ENCODE measurements at regions not wholly inside any gene's neighbourhood (a gene's known extent, or its start where the extent isn't known, plus 50 kb on each side); places are given as distances from the start of the nearest gene placed in this dataset.
A peak's percentile ranks its signal among the peaks of the same experiment; 100 is the strongest.

DNA sequence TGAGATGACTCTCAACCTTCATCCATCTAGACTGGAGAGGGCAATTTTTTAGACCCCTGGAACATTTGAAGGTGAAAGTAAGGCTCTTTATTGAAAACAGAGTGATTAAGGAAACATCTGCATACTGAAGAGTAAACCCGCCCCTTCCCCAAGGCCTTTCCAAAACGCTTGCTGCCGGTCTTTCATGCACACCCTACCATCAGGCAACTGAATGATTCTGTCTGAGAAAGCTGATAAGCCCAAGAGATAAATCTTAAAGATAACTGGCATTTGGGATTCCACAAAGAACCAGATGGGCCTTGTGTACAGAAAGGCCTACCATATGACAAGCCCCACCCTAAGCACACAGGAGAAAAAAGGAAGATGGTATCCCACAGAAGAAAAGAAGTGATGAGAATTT lies 54.4 kb upstream of the PIK3R1 start:
- DNase-seq = no peak

DNA sequence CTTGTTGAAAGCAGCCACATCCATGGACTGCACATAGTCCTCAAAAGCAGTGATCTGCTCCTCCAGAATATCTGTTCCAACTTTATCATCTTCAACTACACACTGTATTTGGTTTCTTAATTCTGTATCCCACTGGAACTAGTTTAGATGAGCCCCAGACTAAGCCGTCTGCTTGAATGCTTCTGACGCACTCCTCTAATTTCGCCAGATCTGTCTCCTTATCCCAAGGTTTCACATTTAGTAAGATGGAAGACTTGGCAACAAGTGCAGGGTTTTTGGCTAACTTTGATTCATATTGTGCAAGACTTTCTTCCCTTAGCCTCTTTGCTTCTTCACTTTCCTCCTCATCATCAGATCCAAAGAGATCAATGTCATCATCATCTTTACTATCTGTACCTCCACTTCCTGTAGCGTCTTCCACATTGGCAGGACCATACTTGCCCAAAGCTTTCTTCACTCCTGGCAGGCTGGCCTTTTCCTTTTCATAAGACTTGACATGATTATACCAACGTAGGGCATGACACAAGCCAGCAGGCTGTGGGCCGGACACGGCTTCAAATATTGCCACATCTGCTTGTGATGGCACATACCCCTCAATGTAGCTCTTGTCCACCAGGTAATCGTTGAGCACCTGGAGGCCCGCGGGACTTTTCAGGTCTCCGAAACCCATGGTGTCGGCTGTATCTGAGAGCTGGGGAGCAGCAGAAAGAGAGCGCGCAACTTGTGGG lies 56.2 kb upstream of the PIK3R1 start:
- DNase-seq = no peak

DNA sequence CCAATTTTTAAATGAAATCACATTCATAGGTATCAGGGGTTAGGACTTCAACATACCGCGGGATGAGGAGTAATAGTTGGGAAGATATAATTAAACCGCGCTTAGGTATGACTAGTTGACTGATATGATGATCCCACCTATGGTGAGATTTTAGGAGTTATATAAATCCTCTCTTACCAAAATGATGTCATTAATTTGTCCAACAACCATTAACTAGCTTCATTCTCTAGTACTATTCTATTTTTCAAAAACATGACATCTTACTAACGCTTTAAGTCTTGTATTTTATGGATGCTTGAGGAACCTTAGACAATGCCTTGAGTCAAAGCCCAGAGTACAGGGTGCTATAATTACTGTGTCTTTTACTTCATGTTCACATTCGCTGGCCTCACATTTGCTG lies 59.6 kb upstream of the PIK3R1 start:
- no peak for DNase-seq

DNA sequence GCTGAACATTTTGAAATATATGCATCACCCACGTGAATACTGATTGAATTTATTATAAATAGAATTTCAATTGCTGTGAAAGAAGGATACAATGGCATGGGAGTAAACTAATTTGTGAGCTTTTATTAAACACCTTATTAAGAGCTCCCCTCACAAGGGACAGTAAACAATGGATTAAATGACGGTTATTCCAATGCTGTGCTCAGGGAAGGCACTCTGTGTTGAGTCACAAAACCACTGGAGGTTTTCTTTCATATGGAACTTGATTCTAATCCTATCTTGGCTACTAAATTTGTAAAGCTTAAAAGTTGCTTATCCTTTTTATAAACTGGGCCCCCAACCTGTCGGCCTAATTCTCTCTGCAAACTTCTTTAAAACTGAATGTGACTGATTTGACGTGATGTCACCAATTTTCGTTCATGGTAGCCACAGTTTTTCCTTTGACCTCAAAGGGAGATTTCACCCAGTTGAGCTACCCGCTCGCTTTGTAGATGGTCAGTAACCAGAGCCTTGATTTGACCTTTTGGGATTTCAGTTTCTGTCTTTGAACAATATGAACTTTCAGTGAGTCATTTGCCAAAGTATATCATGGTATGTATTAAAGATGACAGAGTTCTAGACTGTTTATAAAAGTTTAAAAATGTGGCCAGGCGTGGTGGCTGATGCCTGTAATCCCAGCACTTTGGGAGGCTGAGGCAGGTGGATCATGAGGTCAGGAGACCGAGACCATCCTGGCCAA lies 61.3 kb upstream of the PIK3R1 start:
- DNase-seq = peak in 1 of 3 experiments; percentile 9

DNA sequence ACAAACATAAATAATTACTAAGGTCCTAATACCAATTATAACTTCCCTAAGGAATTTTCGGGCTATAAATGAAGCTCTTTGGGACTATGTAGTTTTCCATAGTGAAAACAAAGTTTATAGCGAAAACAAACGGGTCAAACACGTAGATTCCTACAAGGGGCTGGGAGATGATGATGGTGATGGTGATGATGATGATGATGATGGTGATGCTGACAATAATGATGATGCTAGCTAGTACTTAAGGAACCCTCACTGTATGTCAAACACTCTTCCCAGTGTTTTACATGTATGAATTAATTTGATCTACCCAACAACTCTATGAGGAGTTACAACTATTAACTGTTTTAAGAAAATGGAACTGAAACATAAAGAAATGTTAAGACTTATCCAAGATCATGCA lies 63.7 kb upstream of the PIK3R1 start:
- DNase-seq = no peak

DNA sequence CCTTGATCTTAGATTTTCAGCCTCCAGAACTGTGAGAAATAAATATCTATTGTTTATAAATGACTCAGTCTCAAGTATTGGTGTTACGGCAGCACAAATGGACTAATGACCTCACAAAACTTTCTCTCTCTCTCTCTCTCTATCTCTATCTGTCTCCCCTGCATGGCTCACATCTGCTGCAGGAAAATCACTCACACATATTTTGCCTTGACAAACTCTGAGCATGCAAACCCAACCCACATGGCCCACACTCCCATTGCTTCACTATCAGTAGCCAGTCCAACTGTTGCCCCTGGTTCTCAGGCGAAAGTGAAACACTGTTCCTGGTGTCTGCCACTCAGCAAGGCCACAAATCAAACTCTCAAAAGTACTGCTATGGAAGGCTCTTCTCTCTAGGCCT lies 66.4 kb upstream of the PIK3R1 start:
- DNase-seq = no peak

DNA sequence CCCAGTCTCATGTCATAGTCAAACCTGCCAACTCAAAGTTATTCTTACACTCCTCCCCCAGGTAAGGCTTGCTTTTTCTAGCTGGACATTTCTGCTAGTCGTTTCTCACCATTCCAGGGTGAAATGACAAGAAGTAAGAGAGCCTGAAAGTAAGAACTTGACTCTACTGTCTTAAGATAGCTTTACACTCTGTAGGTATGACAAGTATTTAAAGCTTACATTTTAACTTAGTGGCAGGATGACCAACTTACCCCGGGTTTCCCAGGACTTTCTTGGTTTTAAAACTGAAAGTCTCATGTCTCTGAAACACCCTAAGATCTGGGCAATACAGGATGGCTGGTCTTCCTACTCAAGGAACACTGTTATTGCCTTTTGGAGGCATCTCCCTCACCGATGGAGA lies 67.5 kb upstream of the PIK3R1 start:
- DNase-seq = no peak

DNA sequence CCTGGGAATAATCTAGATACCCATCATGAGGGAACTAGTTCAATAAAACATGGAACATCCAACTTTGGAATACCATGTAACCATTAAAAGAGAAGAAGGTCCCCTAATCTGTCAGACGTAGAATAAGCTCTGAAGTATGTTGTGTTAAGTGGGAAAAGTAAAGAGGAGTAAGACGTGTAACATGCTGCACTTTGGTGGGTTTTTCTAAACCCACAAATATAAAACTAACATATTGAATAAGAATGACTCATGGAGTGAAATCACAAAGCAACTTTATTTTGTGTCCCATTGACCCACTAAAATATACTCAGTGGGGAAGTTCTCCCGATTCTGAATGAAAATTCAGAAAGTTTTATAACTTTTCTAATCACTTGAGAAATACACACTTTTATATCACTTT lies 67.9 kb upstream of the PIK3R1 start:
- no peak for DNase-seq

DNA sequence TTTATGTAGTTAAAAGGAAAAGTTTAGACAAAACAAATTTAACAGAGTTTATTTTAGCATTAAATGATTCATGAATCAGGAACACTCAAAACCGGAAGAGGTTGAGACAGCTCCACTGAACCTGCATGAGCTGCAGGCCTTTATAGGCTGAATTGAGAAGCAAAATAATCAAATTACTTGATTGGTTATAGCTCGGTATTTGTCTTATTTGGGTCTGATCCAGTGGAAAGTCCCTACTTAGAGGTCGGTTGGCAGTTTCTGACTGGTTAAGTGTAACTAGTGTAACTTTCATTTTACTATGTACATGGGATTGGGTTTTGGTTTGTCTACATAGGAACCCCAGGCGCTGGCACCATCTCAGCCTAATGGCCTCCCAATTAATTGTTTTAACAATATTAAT lies 74.1 kb upstream of the PIK3R1 start:
- no peak for DNase-seq

DNA sequence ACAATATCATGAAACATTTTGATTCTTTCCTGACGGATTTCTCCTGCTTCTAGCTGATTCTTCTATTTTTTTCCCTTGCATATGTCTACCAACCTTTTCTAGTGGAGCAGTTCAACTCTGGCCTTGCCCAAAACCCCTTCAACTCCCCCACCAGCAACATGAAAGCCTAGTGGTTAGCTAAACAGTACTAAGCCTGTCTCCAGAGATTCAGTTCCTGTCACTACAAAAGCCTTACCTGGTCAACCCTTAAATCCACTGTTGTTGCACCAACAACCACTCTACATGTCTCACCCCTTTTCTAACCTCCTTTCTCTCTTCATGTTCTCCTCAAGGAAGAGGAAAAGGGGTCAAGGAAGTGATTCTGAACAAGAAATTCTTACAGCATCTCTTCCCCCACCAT lies 74.8 kb upstream of the PIK3R1 start:
- DNase-seq = no peak

DNA sequence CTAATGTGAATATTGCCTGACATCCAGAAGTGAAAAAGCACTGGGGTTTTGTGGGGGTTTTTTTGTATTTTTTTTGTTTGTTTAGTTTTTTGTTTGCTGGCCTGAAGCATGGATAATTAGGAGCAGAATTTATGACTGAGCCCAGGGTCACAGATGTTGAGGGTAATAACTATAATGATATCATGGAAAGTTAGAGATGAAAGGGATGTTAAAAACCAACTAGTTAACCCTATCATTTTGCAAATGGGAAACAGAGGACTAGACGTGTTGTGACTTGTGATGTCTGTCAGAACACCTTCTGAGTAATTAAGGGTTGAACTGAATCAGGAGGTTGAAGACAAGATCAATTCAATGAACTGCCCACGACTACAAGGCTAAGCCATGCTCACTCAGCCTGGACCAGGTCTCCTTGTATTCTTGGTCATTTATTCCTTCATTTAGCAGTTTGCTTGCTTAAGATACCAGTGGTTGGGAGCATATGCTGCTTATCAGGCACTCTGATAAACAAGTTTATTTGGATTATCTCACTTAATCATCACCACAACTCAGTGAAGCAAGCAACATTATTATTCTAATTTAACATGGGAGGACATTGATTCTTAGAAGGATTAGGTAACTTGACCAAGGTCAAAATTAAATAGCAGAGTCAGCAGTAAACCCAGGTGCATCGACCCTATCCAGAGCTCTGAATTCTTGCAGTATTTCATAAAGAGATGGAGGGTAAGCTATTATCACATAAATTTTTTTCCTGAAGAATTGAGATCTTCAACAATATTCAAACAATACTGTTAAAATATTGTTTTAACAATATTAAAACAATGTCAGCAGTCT lies 75.7 kb upstream of the PIK3R1 start:
- DNase-seq = peak in 2 of 3 experiments; percentile 71 to 93

DNA sequence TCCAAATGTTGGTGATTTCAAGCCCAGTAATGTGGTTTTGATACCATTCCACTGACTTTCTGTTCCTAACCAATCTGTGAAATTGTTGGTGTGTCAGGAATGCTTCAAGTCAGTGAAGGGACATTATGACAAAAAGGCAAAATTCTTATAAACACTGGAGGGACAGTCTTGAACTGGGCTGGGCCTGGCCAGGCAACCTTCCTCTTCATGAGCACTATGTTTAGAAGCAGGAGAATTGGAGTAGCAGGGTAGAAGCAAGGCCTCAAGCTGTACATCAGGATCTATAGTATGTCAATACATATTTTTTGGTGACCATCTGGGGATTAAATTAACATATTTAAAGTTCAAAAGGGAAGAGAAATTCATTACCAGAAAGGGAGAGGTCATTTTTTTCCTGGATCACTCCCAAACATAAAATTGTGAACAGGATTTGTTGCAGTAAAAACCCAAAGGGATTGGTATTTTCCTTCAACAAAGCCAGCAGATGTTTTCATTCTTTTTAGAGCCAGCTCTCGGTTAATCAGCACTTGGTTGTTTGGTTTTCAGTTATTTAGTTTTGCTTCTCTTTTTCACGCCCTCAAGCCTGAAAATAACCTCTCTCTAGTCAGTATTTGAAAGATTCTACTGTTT lies 77.9 kb upstream of the PIK3R1 start:
- no peak for DNase-seq

DNA sequence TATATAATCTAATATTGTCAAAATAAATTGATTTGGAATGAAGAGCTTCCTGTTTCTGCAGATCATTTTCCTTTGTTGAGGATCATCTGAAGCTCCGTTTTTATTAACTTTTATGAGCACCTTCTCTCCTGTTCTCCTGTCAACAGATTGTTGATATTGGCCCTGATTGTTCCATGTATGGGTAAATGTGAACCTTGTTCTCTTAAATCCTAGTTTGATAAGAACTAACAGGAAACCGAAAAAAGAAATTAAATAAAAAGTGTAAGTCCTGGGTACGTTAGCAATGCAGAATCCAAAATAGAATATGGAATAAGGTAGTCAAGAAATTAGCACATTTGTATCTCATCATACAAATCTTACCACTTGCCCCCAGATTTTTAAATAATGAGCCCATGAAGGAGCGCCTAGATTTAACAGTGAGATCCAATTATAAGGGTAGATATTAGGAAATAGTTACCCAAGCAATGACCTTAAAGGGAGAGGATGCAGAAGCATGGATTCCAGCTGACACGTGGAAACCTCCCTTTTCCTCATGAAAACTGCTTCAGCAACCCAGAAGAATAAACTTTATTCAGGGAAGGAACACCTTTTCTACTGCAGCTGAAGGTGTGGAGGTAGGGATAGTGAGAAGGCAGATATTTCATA lies 80.8 kb upstream of the PIK3R1 start:
- DNase-seq = no peak

DNA sequence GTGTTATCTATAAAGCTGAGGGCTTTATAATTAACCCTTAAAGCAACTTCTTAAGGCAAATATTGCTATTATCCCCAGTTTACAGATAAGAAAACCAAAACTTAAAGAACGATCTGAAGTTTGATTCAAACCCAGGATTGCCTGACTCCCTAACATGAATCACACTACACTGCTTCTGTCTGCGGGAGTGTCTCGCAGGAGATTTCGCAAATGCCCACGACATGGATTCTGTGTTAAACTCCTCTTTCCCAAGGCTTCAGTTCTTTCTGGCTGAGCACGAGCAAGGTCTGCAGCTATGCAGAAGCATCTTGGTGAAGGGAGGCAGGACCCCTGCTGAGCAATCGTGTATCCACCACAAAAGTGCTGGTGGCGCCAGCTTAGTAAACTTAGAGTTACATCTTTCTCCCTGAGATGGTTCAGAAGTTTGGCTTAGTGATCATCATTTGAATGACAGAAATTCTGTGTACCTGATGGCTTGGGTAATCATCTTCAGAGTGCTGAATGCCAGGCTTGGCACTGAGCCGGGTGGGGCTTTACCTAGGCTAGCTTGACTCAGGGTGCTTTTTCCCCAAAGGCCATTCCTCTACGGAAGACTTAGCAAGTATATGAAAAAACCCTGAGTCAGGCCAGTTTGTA lies 81.4 kb upstream of the PIK3R1 start:
- no peak for DNase-seq

DNA sequence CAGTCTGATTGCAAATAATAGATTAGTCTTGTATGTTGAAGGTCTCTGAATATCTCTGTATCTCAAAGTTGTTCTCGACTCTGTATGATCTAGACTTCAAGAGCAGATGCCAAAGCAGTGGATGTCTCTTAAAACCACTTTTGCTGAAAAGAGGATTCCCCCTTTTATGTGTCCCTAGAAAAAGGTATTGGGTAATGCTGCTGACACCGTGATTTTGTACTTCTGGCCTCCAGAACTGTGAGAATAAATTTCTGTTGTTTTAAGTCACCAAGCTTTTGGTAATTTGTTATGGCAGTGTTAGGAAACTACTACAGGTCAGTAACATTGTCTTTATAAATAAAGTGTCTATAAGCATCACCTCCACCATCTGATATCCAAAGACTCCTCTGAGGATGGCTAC lies 85.3 kb upstream of the PIK3R1 start:
- DNase-seq = no peak

DNA sequence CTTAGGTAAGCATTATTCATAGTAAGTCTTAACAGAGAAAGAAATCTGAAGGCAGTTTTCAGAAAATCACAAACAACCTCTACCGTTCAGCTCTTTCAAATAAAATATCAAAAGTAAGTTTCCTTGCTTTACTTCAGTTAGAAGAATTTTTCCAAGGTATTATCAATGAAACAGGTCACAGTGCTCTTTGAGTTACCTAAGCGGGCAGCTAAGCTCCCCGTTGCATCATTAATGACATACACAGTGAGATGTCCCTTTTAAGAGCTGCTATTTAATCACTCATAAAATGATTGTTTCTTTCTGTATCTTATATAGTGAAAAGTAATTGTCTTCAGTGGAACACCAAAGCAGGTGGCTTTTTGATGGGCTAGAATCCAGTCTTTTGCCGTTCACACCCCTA lies 86.2 kb upstream of the PIK3R1 start:
- peak in 1 of 3 experiments; percentile 50 for DNase-seq

DNA sequence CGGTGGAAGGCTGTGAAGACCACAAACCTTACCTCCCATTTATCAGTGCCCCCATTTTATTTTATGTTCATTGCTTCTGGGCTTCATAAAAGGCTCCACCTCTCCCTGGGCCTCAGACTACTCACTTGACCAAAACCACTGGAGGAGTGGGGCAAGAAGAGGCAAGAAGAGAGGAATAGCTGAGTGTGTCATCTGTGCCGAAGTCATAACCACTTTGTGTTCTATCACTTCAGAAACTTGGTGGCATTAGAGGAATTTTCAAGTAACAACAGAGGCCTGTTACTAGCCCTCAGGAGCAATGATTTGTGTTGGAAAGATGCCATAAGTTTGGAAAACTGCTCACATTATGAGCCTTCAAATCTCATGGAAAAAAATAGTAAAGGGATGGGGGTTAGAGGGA lies 88.7 kb upstream of the PIK3R1 start:
- DNase-seq = no peak

DNA sequence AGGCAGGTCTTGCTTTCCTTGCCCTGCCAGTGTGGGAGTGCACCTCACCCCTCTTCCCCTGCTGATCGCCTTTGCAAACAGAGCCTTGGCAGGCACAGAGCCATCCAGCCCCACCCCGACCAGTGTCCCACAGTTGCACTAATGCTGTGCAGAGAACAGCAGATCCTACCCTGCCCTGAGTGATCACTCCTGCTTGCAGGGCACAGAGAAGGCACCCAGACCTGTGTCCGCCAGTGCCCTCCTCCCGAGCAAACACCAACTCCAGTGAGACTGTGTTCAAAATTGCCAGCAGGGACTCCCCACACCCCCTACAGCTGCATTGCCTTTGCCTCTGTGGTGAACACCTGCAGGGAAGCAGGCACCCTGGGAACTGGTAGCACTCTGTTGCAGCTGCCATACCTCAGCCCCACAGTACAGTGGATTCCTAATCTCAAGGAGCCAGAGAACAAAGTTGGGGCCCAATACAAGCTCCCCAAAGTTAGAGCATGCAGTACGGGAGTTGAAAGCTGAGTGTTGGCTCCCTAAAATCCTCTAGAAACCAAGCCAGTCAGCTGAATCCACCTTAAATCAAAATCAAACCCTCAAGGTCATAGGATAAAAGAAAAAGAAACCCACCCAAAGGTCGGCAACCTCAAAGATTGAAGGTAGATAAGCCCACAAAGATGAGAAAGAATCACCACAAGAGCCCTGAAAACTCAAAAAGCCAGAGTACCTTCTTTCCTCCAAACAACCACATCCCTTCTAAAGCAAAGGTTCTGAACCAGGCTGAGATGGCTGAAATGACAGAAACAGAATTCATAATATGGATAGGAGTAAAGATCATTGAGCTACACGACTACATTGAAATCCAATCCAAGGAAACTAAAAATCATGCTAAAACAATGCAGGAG lies 92.9 kb upstream of the PIK3R1 start:
- DNase-seq = peak in 2 of 3 experiments; percentile 22 to 54

DNA sequence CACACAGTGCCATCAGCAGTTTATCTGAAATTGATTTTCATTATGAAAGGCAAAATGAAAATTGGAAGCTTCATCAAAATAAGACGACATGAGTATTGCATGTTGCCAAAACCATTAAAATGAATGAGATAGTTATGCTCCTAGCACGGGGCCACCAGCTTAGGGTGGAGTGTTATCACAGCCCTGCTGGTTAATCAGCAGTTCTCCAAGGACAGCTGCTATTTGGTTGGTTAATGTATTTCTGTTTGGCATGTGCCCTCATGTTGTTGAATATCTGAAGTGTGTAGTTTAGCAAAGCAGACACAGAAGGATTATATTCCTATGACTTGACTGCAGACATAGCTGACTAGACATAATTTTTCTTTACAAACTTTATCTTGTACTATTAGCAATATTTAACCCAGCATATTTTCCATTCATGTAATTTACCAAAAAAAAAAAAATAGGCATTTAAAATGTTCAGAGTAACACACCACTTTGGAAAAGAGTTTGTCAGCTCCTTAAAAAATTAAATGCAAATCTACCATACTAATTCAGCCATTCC lies 98.6 kb upstream of the PIK3R1 start:
- DNase-seq = peak in 1 of 3 experiments; percentile 12

DNA sequence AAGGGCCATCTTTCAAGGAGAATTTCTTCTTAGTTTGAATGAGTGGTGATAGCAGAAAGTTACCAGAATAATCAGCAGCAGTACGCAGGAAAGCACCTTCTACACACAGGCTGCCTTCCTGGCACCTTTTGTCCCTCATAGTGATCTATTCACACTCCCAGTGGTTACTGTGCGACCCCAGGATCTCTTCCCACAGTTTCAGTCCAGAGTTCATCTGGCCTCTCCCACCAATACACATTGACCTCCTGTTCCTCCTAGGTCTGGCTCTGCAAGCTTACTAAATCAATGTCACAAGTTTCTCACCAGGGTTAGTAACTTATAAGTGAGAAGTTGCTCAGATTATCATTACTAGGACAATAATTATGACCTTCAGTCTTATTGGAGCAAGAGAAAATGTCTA lies 99.1 kb upstream of the PIK3R1 start:
- no peak for DNase-seq

DNA sequence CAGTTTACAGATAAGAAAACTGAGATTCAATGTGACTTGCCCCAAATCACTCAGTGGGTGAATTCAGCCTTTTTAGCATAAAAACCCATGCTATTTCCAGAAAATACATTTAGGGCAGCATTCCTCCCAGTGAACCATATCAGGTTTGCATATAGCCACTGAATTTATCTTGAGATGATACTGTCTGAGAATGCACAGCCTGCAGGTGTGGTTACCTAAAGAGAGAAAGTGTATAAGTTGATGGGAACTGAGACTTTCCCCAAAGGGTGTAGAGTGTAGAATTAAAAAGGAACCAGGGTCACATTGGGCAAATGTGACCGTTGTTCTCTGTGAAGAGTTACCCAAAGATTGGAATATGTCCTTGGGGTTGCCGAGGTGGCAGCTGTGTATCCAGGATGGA lies 100.0 kb upstream of the PIK3R1 start:
- no peak for DNase-seq
